ENCODE measurements at regions not wholly inside any gene's neighbourhood (a gene's known extent, or its start where the extent isn't known, plus 50 kb on each side); places are given as distances from the start of the nearest gene placed in this dataset.

- TF ChIP-seq FOXP2 (optimal IDR thresholded peaks at IDR 0.05; ENCODE audit: borderline replicate concordance, extremely low read depth, extremely low read length, insufficient read depth): no peak
- TF ChIP-seq POLR2AphosphoS5 (IDR thresholded peaks at IDR 0.05; ENCODE audit: low read depth, low read length): no peak
- TF ChIP-seq SIN3A (IDR thresholded peaks at IDR 0.05; ENCODE audit: borderline replicate concordance, insufficient read depth, low read length): no peak
- TF ChIP-seq REST (IDR thresholded peaks at IDR 0.05; ENCODE audit: insufficient read depth in 1 of 2, low read depth in 2 of 2, low read length in 2 of 2): no peak
- TF ChIP-seq TAF1 (IDR thresholded peaks at IDR 0.05; ENCODE audit: borderline replicate concordance, insufficient read depth, low read length): no peak
These were observed 976.8 kb downstream of the TBC1D32 start for GRCh38 chr6:120357447-120357846.

DNA sequence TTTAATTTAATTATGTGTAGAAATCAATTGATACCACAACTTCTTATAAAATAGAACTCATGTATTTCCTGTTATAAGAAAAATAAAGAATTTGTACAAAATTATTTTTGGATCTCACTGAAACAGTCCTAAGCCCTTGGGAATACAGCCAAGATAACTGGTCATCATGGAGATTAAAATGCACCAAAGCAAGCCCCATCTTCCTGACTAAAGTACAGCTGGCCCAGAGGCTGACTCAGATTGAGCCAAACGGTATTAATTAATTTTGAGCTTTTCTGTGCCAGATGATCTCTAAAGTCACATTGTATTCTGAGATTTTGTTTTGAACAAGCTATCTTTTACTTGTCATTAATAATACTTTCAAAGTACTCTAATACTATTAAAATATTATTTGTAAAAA lies 978.5 kb downstream of the TBC1D32 start:
- TF ChIP-seq TAF1 (IDR thresholded peaks at IDR 0.05; ENCODE audit: borderline replicate concordance, insufficient read depth, low read length) (no peak), SIN3A (IDR thresholded peaks at IDR 0.05; ENCODE audit: borderline replicate concordance, insufficient read depth, low read length) (no peak), POLR2AphosphoS5 (IDR thresholded peaks at IDR 0.05; ENCODE audit: low read depth, low read length) (no peak), REST (IDR thresholded peaks at IDR 0.05; ENCODE audit: insufficient read depth in 1 of 2, low read depth in 2 of 2, low read length in 2 of 2) (no peak), FOXP2 (optimal IDR thresholded peaks at IDR 0.05; ENCODE audit: borderline replicate concordance, extremely low read depth, extremely low read length, insufficient read depth) (no peak)

DNA sequence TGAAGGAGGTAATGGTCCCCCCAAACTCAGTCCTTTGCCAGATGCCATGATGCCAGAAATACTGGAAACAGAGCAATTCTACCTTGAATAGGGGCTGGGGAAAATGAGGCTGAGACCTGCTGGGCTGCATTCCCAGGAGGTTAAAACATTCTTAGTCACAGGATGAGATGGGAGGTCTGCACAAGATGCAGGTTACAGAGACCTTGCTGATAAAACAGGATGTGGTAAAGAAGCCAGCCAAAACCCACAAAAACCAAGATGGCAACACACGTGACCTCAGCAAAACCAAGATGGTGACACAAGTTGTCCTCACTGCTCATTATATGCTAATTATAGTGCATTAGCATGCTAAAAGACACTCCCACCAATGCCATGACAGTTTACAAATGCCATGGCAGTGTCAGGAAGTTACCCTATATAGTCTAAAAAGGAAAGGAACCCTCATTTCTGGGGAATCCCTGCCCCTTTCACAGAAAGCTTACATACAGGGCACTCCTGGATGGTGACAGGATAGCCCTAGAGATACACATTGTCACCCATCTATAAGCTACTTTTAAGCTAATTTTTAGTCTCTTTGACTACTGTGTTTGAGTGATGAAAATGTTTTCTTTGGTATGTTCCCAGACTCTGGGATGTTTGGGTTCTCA lies 979.7 kb downstream of the TBC1D32 start:
- TF ChIP-seq POLR2AphosphoS5 (IDR thresholded peaks at IDR 0.05; ENCODE audit: low read depth, low read length) (no peak), FOXP2 (optimal IDR thresholded peaks at IDR 0.05; ENCODE audit: borderline replicate concordance, extremely low read depth, extremely low read length, insufficient read depth) (no peak), REST (IDR thresholded peaks at IDR 0.05; ENCODE audit: insufficient read depth in 1 of 2, low read depth in 2 of 2, low read length in 2 of 2) (no peak), SIN3A (IDR thresholded peaks at IDR 0.05; ENCODE audit: borderline replicate concordance, insufficient read depth, low read length) (no peak), TAF1 (IDR thresholded peaks at IDR 0.05; ENCODE audit: borderline replicate concordance, insufficient read depth, low read length) (no peak)

DNA sequence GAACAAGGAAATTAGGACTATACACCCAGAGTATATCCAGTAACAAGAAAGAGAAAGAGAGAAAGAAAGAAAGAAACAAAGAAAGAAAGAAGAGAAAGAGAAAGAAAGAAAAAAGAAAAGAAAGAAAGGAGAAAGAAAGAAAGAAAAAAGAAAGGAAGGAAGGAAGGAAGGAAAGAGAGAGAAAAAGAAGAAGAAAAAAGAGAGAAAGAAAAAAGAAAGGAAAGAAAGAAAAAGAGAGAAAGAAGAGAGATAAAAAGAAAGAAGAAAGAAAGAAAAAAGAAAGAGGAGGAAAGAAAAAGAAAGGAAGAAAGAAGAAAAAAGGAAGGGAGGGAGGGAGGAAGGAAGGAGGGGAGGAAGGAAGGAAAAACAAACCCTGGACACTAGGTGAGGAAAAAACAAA lies 981.8 kb downstream of the TBC1D32 start:
- TF ChIP-seq FOXP2 (optimal IDR thresholded peaks at IDR 0.05; ENCODE audit: borderline replicate concordance, extremely low read depth, extremely low read length, insufficient read depth): no peak

DNA sequence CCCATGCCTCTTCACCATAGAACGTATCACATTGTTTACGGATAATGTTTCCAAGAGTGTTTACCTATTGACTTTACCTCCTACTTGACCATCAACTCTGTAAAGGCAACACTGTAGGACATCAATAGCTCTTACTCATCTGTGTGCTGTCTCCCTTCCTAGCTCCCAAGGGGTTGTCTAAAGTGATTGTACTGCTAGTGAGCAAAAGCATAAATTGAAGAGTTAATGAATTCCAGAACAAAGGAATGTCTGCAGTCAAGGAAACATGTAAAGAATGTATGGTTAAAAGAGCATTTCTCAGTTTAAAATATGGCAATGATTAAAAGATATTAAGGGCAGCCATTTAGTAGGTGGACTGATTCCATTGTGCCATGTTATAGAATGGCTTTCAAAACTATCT lies 985.4 kb downstream of the TBC1D32 start:
- TF ChIP-seq REST (IDR thresholded peaks at IDR 0.05; ENCODE audit: insufficient read depth in 1 of 2, low read depth in 2 of 2, low read length in 2 of 2): no peak
- no peak for TF ChIP-seq TAF1 (IDR thresholded peaks at IDR 0.05; ENCODE audit: borderline replicate concordance, insufficient read depth, low read length)
- no peak for TF ChIP-seq FOXP2 (optimal IDR thresholded peaks at IDR 0.05; ENCODE audit: borderline replicate concordance, extremely low read depth, extremely low read length, insufficient read depth)
- TF ChIP-seq POLR2AphosphoS5 (IDR thresholded peaks at IDR 0.05; ENCODE audit: low read depth, low read length): no peak
- no peak for TF ChIP-seq SIN3A (IDR thresholded peaks at IDR 0.05; ENCODE audit: borderline replicate concordance, insufficient read depth, low read length)

Measured in PFSK-1 (cell line).